HCT116 (cell line): ENCODE measurements at regions not wholly inside any gene's neighbourhood (a gene's known extent, or its start where the extent isn't known, plus 50 kb on each side); places are given as distances from the start of the nearest gene placed in this dataset.

ENCODE experiments used
- ATAC-seq: fragments of 200-7000 bp; cut with Tn5 transposase; 2 replicates; pipeline ENCODE4 v1.9.1; 2020; ENCODE audit warnings: mild to moderate bottlenecking, moderate library complexity
- BruUV-seq: library from RNA; stranded (reverse); fragments of 400-500 nt; replicated peaks from 2 replicates; lab custom pipeline; 2021; lab: Mats Ljungman, UMichigan
- CTCF ChIA-PET: fragments of 300-600 bp; sonication (Branson Sonifier 250); formaldehyde crosslinking; loops from one replicate; lab custom pipeline; 2021; ENCODE audit warnings: antibody characterized with exemption; lab: Charles Lee
- POLR2A ChIA-PET: fragments of 300-600, 350-600 bp; sonication (Branson Sonifier 250); formaldehyde crosslinking; loops from one replicate; lab custom pipeline; 2021; ENCODE audit warnings: antibody characterized with exemption; lab: Charles Lee
- RAD21 ChIA-PET, 2 experiments: fragments of 300-600 bp; sonication (Branson Sonifier 250); formaldehyde crosslinking; loops; one replicate each; lab custom pipeline; 2023; ENCODE audit warnings: low total read pairs in 2 of 2; ENCODE audit not compliant: uncharacterized antibody in 2 of 2, unreplicated experiment in 2 of 2, low non-redundant PET in 1 of 2; lab: Charles Lee
- DNase-seq: peaks from one replicate; pipeline ENCODE4 v3.0.0-alpha.2; 2010; ENCODE audit warnings: low read depth, low spot score
- H2AFZ ChIP-seq: fragments of 200-600 bp; shearing (Covaris generic), sonication (generic); 2 replicates; pipeline ENCODE4 v1.6.1; 2017; ENCODE audit warnings: low read depth, mixed run types, mixed read lengths, antibody characterized with exemption, low read length; ENCODE audit not compliant: poor library complexity, severe bottlenecking
- H3K27ac ChIP-seq: 2 replicates; pipeline ENCODE4 v1.5.1; 2012; ENCODE audit warnings: low read depth, low read length
- H3K27me3 ChIP-seq: fragments of 200-600 bp; sonication (generic); 2 replicates; pipeline ENCODE4 v1.6.1; 2016; ENCODE audit warnings: mixed run types, low read length, mixed read lengths; ENCODE audit not compliant: insufficient read depth
- H3K36me3 ChIP-seq, 2 experiments: fragments of 200-500 bp in 1 of 2; fragments of 200-600 bp in 1 of 2; sonication (Bioruptor generic) in 1 of 2; sonication (generic) in 1 of 2; 2 replicates each; pipeline versions ENCODE4 v1.5.1 to v1.6.1; 2014 to 2016; ENCODE audit warnings: low read length in 2 of 2, inconsistent platforms in 1 of 2, mixed read lengths in 1 of 2, mixed run types in 1 of 2; ENCODE audit not compliant: insufficient read depth in 2 of 2, control insufficient read depth in 1 of 2
- H3K4me1 ChIP-seq, 2 experiments: fragments of 200-600 bp in 1 of 2; sonication (generic) in 1 of 2; 2 replicates each; pipeline versions ENCODE4 v1.5.1 to v1.6.1; 2012 to 2017; ENCODE audit warnings: low read length in 2 of 2, inconsistent platforms in 1 of 2, mild to moderate bottlenecking in 1 of 2, mixed read lengths in 1 of 2, mixed run types in 1 of 2, moderate library complexity in 1 of 2; ENCODE audit not compliant: insufficient read depth in 2 of 2, control insufficient read depth in 1 of 2
- H3K4me2 ChIP-seq: fragments of 200-600 bp; sonication (generic); 2 replicates; pipeline ENCODE4 v1.6.1; 2017; ENCODE audit warnings: mixed run types, low read length, mixed read lengths
- H3K4me3 ChIP-seq, 2 experiments: fragments of 200-600 bp in 1 of 2; sonication (generic) in 1 of 2; replicated peaks in 1 of 2; 2 replicates each; pipeline ENCODE4 v1.5.1; 2011 to 2016; ENCODE audit warnings: low read length in 2 of 2, control low read depth in 1 of 2, low read depth in 1 of 2, mild to moderate bottlenecking in 1 of 2, mixed read lengths in 1 of 2, mixed run types in 1 of 2
- H3K79me2 ChIP-seq: fragments of 200-600 bp; sonication (generic); 2 replicates; pipeline ENCODE4 v1.6.1; 2017; ENCODE audit warnings: mild to moderate bottlenecking, mixed run types, low read length, moderate library complexity, mixed read lengths; ENCODE audit not compliant: insufficient read depth
- H3K9ac ChIP-seq: fragments of 200-600 bp; sonication (generic); 2 replicates; pipeline ENCODE4 v1.6.1; 2016; ENCODE audit warnings: low read length, mixed read lengths
- H3K9me2 ChIP-seq: fragments of 200-600 bp; sonication (generic), shearing (Covaris generic); 2 replicates; pipeline ENCODE4 v1.6.1; 2017; ENCODE audit warnings: mixed run types, mild to moderate bottlenecking, moderate library complexity; ENCODE audit not compliant: insufficient read depth
- H3K9me3 ChIP-seq, 2 experiments: fragments of 200-500 bp in 1 of 2; fragments of 200-600 bp in 1 of 2; sonication (Bioruptor generic) in 1 of 2; sonication (generic) in 1 of 2; 2 replicates each; pipeline ENCODE4 v1.6.1; 2014 to 2017; ENCODE audit warnings: low read length in 2 of 2, mixed read lengths in 2 of 2, inconsistent platforms in 1 of 2, low read depth in 1 of 2, mild to moderate bottlenecking in 1 of 2, mixed run types in 1 of 2, moderate library complexity in 1 of 2; ENCODE audit not compliant: control insufficient read depth in 1 of 2, insufficient read depth in 1 of 2
- H4K20me1 ChIP-seq: fragments of 200-600 bp; sonication (generic), shearing (Covaris generic); 2 replicates; pipeline ENCODE4 v1.6.1; 2017; ENCODE audit warnings: mixed run types, mild to moderate bottlenecking, moderate library complexity; ENCODE audit not compliant: insufficient read depth
- ELF1 ChIP-seq: IDR thresholded peaks from 2 replicates; pipeline ENCODE4 v1.6.1; 2012; ENCODE audit warnings: low read depth, borderline replicate concordance
- POLR2AphosphoS5 ChIP-seq: IDR thresholded peaks from 2 replicates; pipeline ENCODE4 v1.6.1; 2011; ENCODE audit warnings: mild to moderate bottlenecking, low read depth, low read length, moderate library complexity
- RAD21 ChIP-seq: IDR thresholded peaks from 2 replicates; pipeline ENCODE4 v1.6.1; 2012; ENCODE audit warnings: low read depth, mild to moderate bottlenecking
- ZNF274 ChIP-seq: fragments of 200-500 bp; sonication (Bioruptor generic); IDR thresholded peaks from 2 replicates; pipeline ENCODE4 v1.6.1; 2014; ENCODE audit warnings: mild to moderate bottlenecking, low read depth, low read length, inconsistent platforms
- intact Hi-C: fragments of 100-400 bp; cut with micrococcal nuclease; formaldehyde crosslinking; loops from 2 replicates; pipeline ENCODE4 v1.10.0; 2022
- TF ChIP-seq, protein P1 (sequence below): IDR thresholded peaks from 2 replicates; pipeline ENCODE4 v1.6.1; 2012
- TF ChIP-seq, protein P2 (sequence below): IDR thresholded peaks from 2 replicates; pipeline ENCODE4 v1.6.1; 2012; ENCODE audit warnings: low read depth
- TF ChIP-seq, protein P3 (sequence below), 3 experiments: fragments of 200-600 bp in 1 of 3; sonication (generic) in 1 of 3; IDR thresholded peaks in 2 of 3; conservative IDR thresholded peaks in 1 of 3; 2 replicates each; pipeline ENCODE4 v1.5.1; 2012 to 2017; ENCODE audit warnings: low read depth in 2 of 3, low read length in 2 of 3, antibody characterized with exemption in 1 of 3, borderline replicate concordance in 1 of 3, control low read depth in 1 of 3, mild to moderate bottlenecking in 1 of 3, mixed read lengths in 1 of 3, mixed run types in 1 of 3, moderate library complexity in 1 of 3; ENCODE audit not compliant: insufficient read depth in 1 of 3

- Histone ChIP-seq H3K27me3 (peaks cover 82% of the 10 kb centered on the region), H2AFZ (no peak overlapping the region), H3K9ac (no peak overlapping the region), H3K4me2 (no peak overlapping the region), H3K4me3 (no peak overlapping the region), H3K36me3 (no peaks in the 10 kb centered on the region), H3K9me3 (no peaks in the 10 kb centered on the region), H3K4me1 (no peaks in the 10 kb centered on the region), H3K79me2 (no peaks in the 10 kb centered on the region), H3K9me2 (no peaks in the 10 kb centered on the region), H4K20me1 (no peaks in the 10 kb centered on the region), H3K27ac (no peak overlapping the region)
- DNase-seq (no peak), ATAC-seq (no peak)
- RAD21 ChIA-PET: no interaction called here
- POLR2A ChIA-PET: no interaction called here
- TF ChIP-seq, protein P1, sequence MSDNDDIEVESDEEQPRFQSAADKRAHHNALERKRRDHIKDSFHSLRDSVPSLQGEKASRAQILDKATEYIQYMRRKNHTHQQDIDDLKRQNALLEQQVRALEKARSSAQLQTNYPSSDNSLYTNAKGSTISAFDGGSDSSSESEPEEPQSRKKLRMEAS: no peak
- TF ChIP-seq, protein P2, sequence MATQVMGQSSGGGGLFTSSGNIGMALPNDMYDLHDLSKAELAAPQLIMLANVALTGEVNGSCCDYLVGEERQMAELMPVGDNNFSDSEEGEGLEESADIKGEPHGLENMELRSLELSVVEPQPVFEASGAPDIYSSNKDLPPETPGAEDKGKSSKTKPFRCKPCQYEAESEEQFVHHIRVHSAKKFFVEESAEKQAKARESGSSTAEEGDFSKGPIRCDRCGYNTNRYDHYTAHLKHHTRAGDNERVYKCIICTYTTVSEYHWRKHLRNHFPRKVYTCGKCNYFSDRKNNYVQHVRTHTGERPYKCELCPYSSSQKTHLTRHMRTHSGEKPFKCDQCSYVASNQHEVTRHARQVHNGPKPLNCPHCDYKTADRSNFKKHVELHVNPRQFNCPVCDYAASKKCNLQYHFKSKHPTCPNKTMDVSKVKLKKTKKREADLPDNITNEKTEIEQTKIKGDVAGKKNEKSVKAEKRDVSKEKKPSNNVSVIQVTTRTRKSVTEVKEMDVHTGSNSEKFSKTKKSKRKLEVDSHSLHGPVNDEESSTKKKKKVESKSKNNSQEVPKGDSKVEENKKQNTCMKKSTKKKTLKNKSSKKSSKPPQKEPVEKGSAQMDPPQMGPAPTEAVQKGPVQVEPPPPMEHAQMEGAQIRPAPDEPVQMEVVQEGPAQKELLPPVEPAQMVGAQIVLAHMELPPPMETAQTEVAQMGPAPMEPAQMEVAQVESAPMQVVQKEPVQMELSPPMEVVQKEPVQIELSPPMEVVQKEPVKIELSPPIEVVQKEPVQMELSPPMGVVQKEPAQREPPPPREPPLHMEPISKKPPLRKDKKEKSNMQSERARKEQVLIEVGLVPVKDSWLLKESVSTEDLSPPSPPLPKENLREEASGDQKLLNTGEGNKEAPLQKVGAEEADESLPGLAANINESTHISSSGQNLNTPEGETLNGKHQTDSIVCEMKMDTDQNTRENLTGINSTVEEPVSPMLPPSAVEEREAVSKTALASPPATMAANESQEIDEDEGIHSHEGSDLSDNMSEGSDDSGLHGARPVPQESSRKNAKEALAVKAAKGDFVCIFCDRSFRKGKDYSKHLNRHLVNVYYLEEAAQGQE: no peak
- no peak for TF ChIP-seq POLR2AphosphoS5
- TF ChIP-seq, protein P3, sequence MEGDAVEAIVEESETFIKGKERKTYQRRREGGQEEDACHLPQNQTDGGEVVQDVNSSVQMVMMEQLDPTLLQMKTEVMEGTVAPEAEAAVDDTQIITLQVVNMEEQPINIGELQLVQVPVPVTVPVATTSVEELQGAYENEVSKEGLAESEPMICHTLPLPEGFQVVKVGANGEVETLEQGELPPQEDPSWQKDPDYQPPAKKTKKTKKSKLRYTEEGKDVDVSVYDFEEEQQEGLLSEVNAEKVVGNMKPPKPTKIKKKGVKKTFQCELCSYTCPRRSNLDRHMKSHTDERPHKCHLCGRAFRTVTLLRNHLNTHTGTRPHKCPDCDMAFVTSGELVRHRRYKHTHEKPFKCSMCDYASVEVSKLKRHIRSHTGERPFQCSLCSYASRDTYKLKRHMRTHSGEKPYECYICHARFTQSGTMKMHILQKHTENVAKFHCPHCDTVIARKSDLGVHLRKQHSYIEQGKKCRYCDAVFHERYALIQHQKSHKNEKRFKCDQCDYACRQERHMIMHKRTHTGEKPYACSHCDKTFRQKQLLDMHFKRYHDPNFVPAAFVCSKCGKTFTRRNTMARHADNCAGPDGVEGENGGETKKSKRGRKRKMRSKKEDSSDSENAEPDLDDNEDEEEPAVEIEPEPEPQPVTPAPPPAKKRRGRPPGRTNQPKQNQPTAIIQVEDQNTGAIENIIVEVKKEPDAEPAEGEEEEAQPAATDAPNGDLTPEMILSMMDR (IDR thresholded peaks at IDR 0.05 in 2 of 3, conservative IDR thresholded peaks at IDR 0.05 in 1 of 3; ENCODE audit: borderline replicate concordance in 1 of 3, insufficient read depth in 1 of 3, low read depth in 2 of 3, low read length in 2 of 3): no peak
- TF ChIP-seq RAD21: no peak
- no peak for TF ChIP-seq ELF1
- no peak for TF ChIP-seq ZNF274
- intact Hi-C loops: no loop called here
- BruUV-seq: no TSS peak
- CTCF ChIA-PET: no interaction called here
Observed at GRCh38 chr2:136408795-136409194, 290.8 kb upstream of the CXCR4 start.
